Kidney epithelial cell (primary cell): ENCODE measurements at regions not wholly inside any gene's neighbourhood (a gene's known extent, or its start where the extent isn't known, plus 50 kb on each side); places are given as distances from the start of the nearest gene placed in this dataset.

ENCODE experiments used
- DNase-seq: peaks from one replicate; pipeline ENCODE4 v3.0.0-alpha.2; 2010; ENCODE audit warnings: low read depth
- H3K27me3 ChIP-seq: 2 replicates; pipeline ENCODE4 v1.6.0; 2011; ENCODE audit warnings: low read length; ENCODE audit not compliant: control insufficient read depth, insufficient read depth
- H3K36me3 ChIP-seq: 2 replicates; pipeline ENCODE4 v1.5.1; 2011; ENCODE audit warnings: low read length; ENCODE audit not compliant: control insufficient read depth, insufficient read depth
- H3K4me3 ChIP-seq: 2 replicates; pipeline ENCODE4 v1.5.1; 2011; ENCODE audit warnings: low read depth, mild to moderate bottlenecking, control low read depth, low read length
- CTCF ChIP-seq: IDR thresholded peaks from 2 replicates; pipeline ENCODE4 v1.5.1; 2011; ENCODE audit warnings: mild to moderate bottlenecking, moderate library complexity, low read length, control low read depth, inconsistent platforms; ENCODE audit not compliant: insufficient read depth, poor library complexity, severe bottlenecking

GRCh38 chr18:23356915-23357601, 96.0 kb upstream of the RIOK3 start:
- Histone ChIP-seq H3K4me3 (no peak overlapping the region), H3K27me3 (no peaks in the 10 kb centered on the region), H3K36me3 (no peaks in the 10 kb centered on the region)
- DNase-seq = no peak
- no peak for TF ChIP-seq CTCF

- TF ChIP-seq CTCF = no peak
- no peak overlapping the region for H3K4me3 ChIP-seq
- no peak for DNase-seq
- no peaks in the 10 kb centered on the region for H3K27me3 ChIP-seq
- no peaks in the 10 kb centered on the region for H3K36me3 ChIP-seq
These were observed 95.0 kb upstream of the RIOK3 start for GRCh38 chr18:23357996-23358594.

- no peaks in the 10 kb centered on the region for H3K36me3 ChIP-seq
- no peaks in the 10 kb centered on the region for H3K27me3 ChIP-seq
- DNase-seq = no peak
- TF ChIP-seq CTCF = no peak
- H3K4me3 ChIP-seq = no peak overlapping the region
These were observed 93.7 kb upstream of the RIOK3 start for GRCh38 chr18:23359421-23359820.

GRCh38 chr18:23363865-23364570, 89.1 kb upstream of the RIOK3 start:
- Histone ChIP-seq H3K27me3 (no peaks in the 10 kb centered on the region), H3K36me3 (no peaks in the 10 kb centered on the region), H3K4me3 (no peak overlapping the region)
- DNase-seq = no peak
- no peak for TF ChIP-seq CTCF

GRCh38 chr18:23365602-23366001, 87.5 kb upstream of the RIOK3 start:
- Histone ChIP-seq H3K36me3 (no peaks in the 10 kb centered on the region), H3K4me3 (no peak overlapping the region), H3K27me3 (no peaks in the 10 kb centered on the region)
- TF ChIP-seq CTCF = no peak
- DNase-seq = no peak
